HG03432 (cell line): ENCODE measurements at regions not wholly inside any gene's neighbourhood (a gene's known extent, or its start where the extent isn't known, plus 50 kb on each side); places are given as distances from the start of the nearest gene placed in this dataset.
"Not testable (repeated sequence)": the region's sequence is repeated elsewhere in the genome, so short reads cannot be mapped to it uniquely, and the experiment has no call there.

Experiments
- ATAC-seq: cut with Tn5 transposase; IDR thresholded peaks from one replicate; pipeline ENCODE4 v1.9.1; 2021; ENCODE audit warnings: mild to moderate bottlenecking, moderate library complexity; ENCODE audit not compliant: unreplicated experiment

GRCh38 chr12:73460212-73460611 is 1077.4 kb upstream of the ATXN7L3B start:
- no peak for ATAC-seq

- ATAC-seq: no peak
Observed at GRCh38 chr12:73465106-73465505, 1072.5 kb upstream of the ATXN7L3B start.

- no peak for ATAC-seq
Observed at GRCh38 chr12:73486256-73486655, 1051.4 kb upstream of the ATXN7L3B start.

- ATAC-seq: no peak
Observed at GRCh38 chr12:73506611-73507010, 1031.0 kb upstream of the ATXN7L3B start.

GRCh38 chr12:73514672-73515071 is 1023.0 kb upstream of the ATXN7L3B start:
- ATAC-seq: no peak

GRCh38 chr12:73517859-73518258 is 1019.8 kb upstream of the ATXN7L3B start:
- no peak for ATAC-seq

- ATAC-seq: no peak
Observed at GRCh38 chr12:73529231-73529630, 1008.4 kb upstream of the ATXN7L3B start.

GRCh38 chr12:73529954-73530353 is 1007.7 kb upstream of the ATXN7L3B start:
- no peak for ATAC-seq

- peak; percentile 58 for ATAC-seq
Observed at GRCh38 chr12:73531752-73532151, 1005.9 kb upstream of the ATXN7L3B start.

DNA sequence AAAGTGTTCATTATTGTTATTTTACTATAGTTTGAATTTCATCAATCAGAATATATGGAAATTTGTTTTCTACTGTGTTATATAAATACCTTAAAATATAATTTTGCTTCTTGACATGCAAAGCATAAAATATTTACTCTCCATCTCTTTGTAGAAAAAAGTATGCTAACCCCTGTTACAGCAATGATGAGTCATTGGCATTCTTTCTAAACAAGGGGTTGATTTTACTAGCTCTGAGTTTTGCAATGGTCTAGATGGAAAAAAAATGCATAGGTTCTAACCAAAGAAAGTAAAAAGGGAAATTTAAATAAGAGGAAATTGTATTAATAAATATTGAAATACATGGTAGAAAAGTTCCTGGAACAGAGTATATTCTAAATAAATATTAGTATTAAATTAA is 990.2 kb upstream of the ATXN7L3B start:
- no peak for ATAC-seq

GRCh38 chr12:73585136-73585535 is 952.5 kb upstream of the ATXN7L3B start:
- no peak for ATAC-seq

GRCh38 chr12:73589220-73589619 is 948.4 kb upstream of the ATXN7L3B start:
- no peak for ATAC-seq

DNA sequence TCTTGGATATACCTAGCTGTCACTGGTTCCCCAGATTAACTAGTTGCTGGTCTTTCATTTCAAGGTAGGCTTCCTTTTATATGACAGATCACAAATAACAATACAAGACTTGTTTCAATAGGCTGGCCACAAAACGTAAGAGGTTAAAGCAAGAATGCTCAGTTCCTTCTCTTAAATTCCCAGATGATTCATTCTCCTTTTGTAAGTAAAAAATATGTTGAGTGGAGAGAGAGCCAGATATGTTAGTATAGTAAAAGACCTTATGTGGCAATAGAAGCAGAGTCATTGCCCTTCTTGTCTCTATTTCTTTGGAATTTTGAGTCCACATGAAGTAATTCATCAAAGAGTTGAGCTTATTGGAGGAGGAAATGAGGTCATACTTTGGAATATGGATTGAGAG is 939.0 kb upstream of the ATXN7L3B start:
- ATAC-seq: no peak

GRCh38 chr12:73599268-73599667 is 938.4 kb upstream of the ATXN7L3B start:
- ATAC-seq: no peak

- not testable (repeated sequence) for ATAC-seq
Observed at GRCh38 chr12:73605925-73606324, 931.7 kb upstream of the ATXN7L3B start.

DNA sequence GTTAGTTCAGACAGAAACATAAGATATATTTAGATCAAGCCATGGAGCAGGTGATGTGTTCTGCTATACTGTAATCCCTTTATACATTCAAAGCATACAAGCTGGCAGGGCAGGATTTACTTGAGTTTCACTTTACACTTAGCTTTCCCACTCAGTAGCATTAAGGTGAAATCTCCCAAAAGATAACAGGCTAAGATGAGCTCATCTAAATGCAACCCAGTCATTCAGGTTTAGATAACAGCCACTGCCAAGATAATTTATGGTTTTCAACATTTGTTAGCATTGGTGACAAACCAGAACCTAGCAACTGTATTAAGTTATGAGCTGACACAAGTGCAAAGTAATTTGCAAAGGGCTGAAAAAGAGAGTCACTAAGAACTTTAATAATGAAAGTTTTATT is 925.1 kb upstream of the ATXN7L3B start:
- no peak for ATAC-seq

GRCh38 chr12:73623421-73623820 is 914.2 kb upstream of the ATXN7L3B start:
- no peak for ATAC-seq

GRCh38 chr12:73625226-73625625 is 912.4 kb upstream of the ATXN7L3B start:
- no peak for ATAC-seq

- ATAC-seq: no peak
Observed at GRCh38 chr12:73629171-73629570, 908.5 kb upstream of the ATXN7L3B start.

DNA sequence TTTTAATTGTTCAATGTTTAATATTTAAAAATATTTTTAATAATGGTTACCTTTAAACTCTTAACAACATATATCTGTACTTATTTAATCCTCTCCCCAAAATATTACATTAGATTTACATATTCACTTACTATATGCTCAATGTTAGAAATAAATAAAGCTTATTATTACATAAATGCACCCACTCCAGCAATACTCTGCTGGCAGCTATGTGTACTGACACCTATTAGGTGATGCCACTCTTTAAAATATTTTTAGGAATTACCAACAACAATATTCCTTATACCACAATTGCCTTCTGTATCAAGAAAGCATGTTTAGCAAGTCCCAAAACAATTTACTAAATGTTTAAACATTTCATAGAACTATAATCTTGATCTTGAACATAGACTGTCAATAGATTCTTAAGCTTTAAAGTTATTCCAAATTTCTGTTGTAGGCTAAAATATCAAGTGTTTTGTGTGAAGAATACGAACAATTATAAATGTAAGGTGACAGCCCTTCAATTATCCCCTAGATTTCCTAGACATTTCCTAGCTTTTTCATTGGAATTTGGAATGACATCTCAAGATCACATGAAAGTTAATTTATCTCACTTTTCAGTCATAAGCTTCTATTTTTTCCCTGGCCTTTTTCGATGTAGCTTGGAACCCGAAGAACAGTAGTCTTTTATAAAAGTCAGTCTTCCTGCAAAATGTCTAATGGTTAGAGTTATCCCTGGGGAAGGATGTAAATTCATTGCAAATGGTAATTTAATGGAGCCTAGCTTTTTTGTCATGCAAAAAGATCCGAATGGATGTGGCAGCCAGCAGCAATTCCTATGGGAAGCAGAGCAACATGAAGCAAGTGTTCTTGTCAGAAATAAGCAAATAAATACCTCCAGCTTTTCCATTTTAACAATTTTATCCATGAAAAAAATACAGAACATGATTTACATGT is 907.5 kb upstream of the ATXN7L3B start:
- ATAC-seq: no peak

DNA sequence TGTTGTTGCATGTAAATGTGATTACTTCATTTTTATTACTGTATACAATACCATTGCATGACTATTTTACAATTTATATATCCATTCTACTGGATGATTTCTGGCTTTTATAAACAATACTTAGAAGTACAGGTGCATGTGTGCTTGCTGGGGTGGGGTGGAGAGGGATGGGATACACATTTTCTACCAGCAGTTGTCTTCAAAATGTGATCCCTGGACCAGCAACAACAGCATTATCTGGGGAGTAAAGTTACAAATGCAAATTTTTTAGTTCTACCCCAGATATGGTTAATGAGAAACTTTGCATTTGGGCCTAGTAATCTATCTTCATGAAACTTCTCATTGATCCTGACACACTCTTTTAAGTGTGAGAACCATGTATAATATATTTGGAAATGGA is 905.4 kb upstream of the ATXN7L3B start:
- no peak for ATAC-seq

DNA sequence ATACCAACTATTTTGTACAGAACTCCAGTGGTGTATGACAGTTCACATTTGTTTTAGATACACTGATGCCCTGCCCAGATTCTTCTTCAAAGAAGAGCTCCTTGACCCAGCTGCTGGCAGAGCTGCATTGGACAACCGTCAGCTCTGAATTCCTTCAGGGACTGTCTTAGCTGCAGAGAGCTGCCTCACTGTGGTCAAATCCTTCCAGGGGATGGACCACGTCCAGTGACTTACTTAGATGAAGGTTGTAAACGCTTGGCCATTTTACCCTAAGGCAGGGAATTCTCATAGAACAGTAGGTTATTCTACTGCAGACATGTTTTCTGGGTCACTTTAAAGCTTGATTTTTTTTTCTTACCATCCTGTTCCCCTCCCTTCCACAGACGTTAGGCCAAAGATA is 905.0 kb upstream of the ATXN7L3B start:
- ATAC-seq: no peak

DNA sequence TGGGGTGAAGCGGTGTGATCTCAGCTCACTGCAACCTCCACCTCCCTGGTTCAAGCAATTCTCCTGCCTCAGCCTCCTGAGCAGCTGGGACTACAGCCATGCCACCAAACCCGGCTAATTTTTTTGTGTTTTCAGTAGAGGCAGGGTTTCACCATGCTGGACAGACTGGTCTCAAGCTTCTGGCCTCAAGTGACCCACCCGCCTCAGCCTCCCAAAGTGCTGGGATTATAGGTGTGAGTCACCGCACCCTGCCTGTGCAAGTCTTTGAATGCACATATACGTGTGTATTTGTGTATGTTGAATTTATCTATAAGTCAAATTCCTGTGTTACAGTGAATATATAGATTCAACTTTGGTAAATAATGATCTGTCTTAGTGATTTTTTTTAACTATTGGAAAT is 898.2 kb upstream of the ATXN7L3B start:
- not testable (repeated sequence) for ATAC-seq
